ENCODE measurements at regions not wholly inside any gene's neighbourhood (a gene's known extent, or its start where the extent isn't known, plus 50 kb on each side); places are given as distances from the start of the nearest gene placed in this dataset.

GRCh38 chr1:90480271-90480835, 236.7 kb downstream of the BARHL2 start:
- H3K4me3 Mint-ChIP-seq, result no peak overlapping the region
- Histone ChIP-seq H3K79me2 (replicated peaks; ENCODE audit: insufficient read depth) (no peaks in the 10 kb centered on the region), H4K20me1 (replicated peaks; ENCODE audit: insufficient read depth) (no peaks in the 10 kb centered on the region; the same call in 1 of the 2 replicates), H3K36me3 (ENCODE audit: insufficient read depth) (no peaks in the 10 kb centered on the region), H3K4me1 (ENCODE audit: insufficient read depth) (no peaks in the 10 kb centered on the region), H3K27me3 (ENCODE audit: insufficient read depth) (no peaks in the 10 kb centered on the region), H2AFZ (no peak overlapping the region), H3F3A (replicated peaks; ENCODE audit: low read depth) (no peaks in the 10 kb centered on the region), H3K4me2 (no peak overlapping the region), H3K9me2 (ENCODE audit: insufficient read depth) (0 out of 2 replicates have a peak, but pooled peaks cover 5% of the 10 kb centered on the region), H3K27ac (ENCODE audit: low read depth) (no peak overlapping the region), H3K4me3 (no peak overlapping the region)
- H3K27me3 Mint-ChIP-seq (ENCODE audit: insufficient read depth, low read depth, poor library complexity), result no peaks in the 10 kb centered on the region
- TF ChIP-seq STAT1 (IDR thresholded peaks at IDR 0.05; ENCODE audit: unreplicated experiment) (no peak), JUNB (IDR thresholded peaks at IDR 0.05; ENCODE audit: unreplicated experiment) (no peak), ZNF462 (CRISPR knock-in tag; IDR thresholded peaks at IDR 0.05) (no peak), EZH2 (IDR thresholded peaks at IDR 0.05; ENCODE audit: low read depth, unreplicated experiment) (no peak), CREB1 (CRISPR knock-in tag; IDR thresholded peaks at IDR 0.05; ENCODE audit: low read depth) (no peak), NANOG (IDR thresholded peaks at IDR 0.05; ENCODE audit: borderline replicate concordance) (no peak), EZH2phosphoT487 (IDR thresholded peaks at IDR 0.05; ENCODE audit: unreplicated experiment) (no peak), POLR2AphosphoS5 (IDR thresholded peaks at IDR 0.05; ENCODE audit: low read depth) (no peak), ZNF114 (CRISPR knock-in tag; IDR thresholded peaks at IDR 0.05) (no peak), ETS1 (IDR thresholded peaks at IDR 0.05) (no peak), ZNF331 (CRISPR knock-in tag; IDR thresholded peaks at IDR 0.05; ENCODE audit: low read depth) (no peak)
- TF ChIP-seq, protein P1, sequence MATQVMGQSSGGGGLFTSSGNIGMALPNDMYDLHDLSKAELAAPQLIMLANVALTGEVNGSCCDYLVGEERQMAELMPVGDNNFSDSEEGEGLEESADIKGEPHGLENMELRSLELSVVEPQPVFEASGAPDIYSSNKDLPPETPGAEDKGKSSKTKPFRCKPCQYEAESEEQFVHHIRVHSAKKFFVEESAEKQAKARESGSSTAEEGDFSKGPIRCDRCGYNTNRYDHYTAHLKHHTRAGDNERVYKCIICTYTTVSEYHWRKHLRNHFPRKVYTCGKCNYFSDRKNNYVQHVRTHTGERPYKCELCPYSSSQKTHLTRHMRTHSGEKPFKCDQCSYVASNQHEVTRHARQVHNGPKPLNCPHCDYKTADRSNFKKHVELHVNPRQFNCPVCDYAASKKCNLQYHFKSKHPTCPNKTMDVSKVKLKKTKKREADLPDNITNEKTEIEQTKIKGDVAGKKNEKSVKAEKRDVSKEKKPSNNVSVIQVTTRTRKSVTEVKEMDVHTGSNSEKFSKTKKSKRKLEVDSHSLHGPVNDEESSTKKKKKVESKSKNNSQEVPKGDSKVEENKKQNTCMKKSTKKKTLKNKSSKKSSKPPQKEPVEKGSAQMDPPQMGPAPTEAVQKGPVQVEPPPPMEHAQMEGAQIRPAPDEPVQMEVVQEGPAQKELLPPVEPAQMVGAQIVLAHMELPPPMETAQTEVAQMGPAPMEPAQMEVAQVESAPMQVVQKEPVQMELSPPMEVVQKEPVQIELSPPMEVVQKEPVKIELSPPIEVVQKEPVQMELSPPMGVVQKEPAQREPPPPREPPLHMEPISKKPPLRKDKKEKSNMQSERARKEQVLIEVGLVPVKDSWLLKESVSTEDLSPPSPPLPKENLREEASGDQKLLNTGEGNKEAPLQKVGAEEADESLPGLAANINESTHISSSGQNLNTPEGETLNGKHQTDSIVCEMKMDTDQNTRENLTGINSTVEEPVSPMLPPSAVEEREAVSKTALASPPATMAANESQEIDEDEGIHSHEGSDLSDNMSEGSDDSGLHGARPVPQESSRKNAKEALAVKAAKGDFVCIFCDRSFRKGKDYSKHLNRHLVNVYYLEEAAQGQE (IDR thresholded peaks at IDR 0.05; ENCODE audit: unreplicated experiment), result no peak
- TF ChIP-seq, protein P2, sequence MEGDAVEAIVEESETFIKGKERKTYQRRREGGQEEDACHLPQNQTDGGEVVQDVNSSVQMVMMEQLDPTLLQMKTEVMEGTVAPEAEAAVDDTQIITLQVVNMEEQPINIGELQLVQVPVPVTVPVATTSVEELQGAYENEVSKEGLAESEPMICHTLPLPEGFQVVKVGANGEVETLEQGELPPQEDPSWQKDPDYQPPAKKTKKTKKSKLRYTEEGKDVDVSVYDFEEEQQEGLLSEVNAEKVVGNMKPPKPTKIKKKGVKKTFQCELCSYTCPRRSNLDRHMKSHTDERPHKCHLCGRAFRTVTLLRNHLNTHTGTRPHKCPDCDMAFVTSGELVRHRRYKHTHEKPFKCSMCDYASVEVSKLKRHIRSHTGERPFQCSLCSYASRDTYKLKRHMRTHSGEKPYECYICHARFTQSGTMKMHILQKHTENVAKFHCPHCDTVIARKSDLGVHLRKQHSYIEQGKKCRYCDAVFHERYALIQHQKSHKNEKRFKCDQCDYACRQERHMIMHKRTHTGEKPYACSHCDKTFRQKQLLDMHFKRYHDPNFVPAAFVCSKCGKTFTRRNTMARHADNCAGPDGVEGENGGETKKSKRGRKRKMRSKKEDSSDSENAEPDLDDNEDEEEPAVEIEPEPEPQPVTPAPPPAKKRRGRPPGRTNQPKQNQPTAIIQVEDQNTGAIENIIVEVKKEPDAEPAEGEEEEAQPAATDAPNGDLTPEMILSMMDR (conservative IDR thresholded peaks at IDR 0.05; ENCODE audit: low read depth in 2 of 2), result no peak
- ATAC-seq (no peak), DNase-seq (ENCODE audit: low spot score) (no peak)
- H3K4me1 Mint-ChIP-seq, result no peaks in the 10 kb centered on the region
- H3K36me3 Mint-ChIP-seq (ENCODE audit: low read depth), result no peaks in the 10 kb centered on the region
- no peaks in the 10 kb centered on the region for H3K9me3 Mint-ChIP-seq
- H3K27ac Mint-ChIP-seq, result no peak overlapping the region

All from GM23338 (cell line).